Kidney epithelial cell (primary cell): ENCODE measurements at regions not wholly inside any gene's neighbourhood (a gene's known extent, or its start where the extent isn't known, plus 50 kb on each side); places are given as distances from the start of the nearest gene placed in this dataset.

Experiments
- DNase-seq: peaks from one replicate; pipeline ENCODE4 v3.0.0-alpha.2; 2010; ENCODE audit warnings: low read depth
- H3K27me3 ChIP-seq: 2 replicates; pipeline ENCODE4 v1.6.0; 2011; ENCODE audit warnings: low read length; ENCODE audit not compliant: control insufficient read depth, insufficient read depth
- H3K36me3 ChIP-seq: 2 replicates; pipeline ENCODE4 v1.5.1; 2011; ENCODE audit warnings: low read length; ENCODE audit not compliant: control insufficient read depth, insufficient read depth
- H3K4me3 ChIP-seq: 2 replicates; pipeline ENCODE4 v1.5.1; 2011; ENCODE audit warnings: low read depth, mild to moderate bottlenecking, control low read depth, low read length
- CTCF ChIP-seq: IDR thresholded peaks from 2 replicates; pipeline ENCODE4 v1.5.1; 2011; ENCODE audit warnings: mild to moderate bottlenecking, moderate library complexity, low read length, control low read depth, inconsistent platforms; ENCODE audit not compliant: insufficient read depth, poor library complexity, severe bottlenecking

DNA sequence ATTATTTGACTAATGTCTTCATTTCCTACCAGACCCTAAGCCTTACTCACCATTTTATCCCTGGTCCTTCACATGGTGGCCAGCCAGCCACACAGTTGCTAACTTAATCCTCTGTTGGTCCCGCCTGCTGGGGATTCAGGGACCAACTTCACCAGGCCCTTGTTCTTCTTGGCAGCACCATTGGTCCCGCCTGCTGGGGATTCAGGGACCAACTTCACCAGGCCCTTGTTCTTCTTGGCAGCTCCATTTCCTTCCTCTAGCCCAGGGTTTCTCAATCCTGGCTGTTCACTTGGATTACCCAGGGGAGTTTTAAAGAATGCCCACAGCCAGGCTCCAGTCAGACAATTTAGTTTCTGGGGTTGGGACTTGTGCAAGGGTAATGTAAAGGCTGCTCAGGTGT is 233.1 kb upstream of the CSF3R start:
- Histone ChIP-seq H3K27me3 (peaks cover 2% of the 10 kb centered on the region), H3K36me3 (no peaks in the 10 kb centered on the region), H3K4me3 (no peak overlapping the region)
- DNase-seq = no peak
- no peak for TF ChIP-seq CTCF

- Histone ChIP-seq H3K36me3 (no peaks in the 10 kb centered on the region), H3K27me3 (peaks cover 11% of the 10 kb centered on the region), H3K4me3 (no peak overlapping the region)
- TF ChIP-seq CTCF = no peak
- no peak for DNase-seq
Measured at GRCh38 chr1:36714301-36714700, 231.6 kb upstream of the CSF3R start.

DNA sequence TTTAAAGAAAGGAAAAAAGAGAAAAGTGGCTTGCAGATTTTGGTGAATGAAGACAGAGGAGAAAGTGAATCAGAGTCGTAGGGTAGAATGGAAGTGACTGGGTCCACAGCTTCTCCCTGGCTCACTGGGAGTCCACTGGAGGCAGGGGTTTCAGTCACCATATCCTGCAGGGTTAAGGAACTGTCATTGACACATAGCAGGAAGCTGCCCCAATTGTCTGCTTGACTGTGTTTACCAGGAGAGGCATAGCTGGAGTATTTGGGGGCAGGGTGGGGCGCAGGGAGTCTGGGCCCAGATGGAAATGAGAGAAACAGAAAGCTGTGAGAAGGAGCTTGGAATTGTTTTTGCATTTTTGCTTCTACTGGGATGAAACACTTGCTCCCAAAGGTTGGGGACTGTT is 228.8 kb upstream of the CSF3R start:
- DNase-seq = no peak
- H3K4me3 ChIP-seq = no peak overlapping the region
- no peak for TF ChIP-seq CTCF
- H3K27me3 ChIP-seq = peaks cover 11% of the 10 kb centered on the region
- H3K36me3 ChIP-seq = no peaks in the 10 kb centered on the region

DNA sequence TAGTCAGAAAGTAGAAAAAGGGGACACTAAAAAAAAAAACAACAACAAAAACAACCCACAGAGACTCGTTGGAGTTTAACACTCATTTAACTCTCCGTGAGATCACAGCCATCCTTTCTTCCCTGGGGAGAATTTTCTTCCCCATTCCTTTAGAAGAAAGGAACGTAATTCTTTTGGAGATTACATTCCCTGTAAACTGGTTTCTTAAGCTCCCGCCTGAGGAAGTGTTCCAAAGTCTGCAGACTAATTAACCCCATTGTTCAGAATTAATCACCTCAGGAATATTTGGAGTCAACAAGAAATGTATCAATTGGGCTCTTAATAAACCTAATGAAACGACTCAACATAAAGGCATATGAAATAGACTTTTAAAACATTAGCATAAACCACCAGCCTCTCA is 228.2 kb upstream of the CSF3R start:
- TF ChIP-seq CTCF = no peak
- DNase-seq = no peak
- Histone ChIP-seq H3K4me3 (no peak overlapping the region), H3K36me3 (no peaks in the 10 kb centered on the region), H3K27me3 (peaks cover 11% of the 10 kb centered on the region)

GRCh38 chr1:36709869-36710481 is 227.3 kb upstream of the CSF3R start:
- H3K4me3 ChIP-seq = no peak overlapping the region
- H3K27me3 ChIP-seq = peaks cover 11% of the 10 kb centered on the region
- DNase-seq = no peak
- TF ChIP-seq CTCF = no peak
- no peaks in the 10 kb centered on the region for H3K36me3 ChIP-seq

DNA sequence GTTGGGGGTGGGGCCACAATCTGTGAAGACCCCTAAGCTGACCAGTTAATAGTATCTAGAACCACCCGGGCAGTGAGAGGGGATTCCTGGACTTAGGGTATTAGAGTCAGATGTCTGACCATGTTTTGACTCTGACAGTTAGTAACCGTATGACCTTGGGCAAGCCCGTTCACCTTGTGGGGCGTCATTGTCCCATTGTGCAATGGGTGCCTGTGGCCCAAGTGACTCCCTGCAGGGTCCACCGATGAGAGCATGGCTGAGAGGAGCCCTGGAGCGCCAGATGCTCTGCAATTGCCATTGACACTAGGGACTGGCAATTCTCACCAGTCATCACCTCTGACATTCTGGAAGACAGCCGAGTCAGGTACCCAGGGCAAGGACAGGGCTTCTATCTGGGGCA is 225.9 kb upstream of the CSF3R start:
- TF ChIP-seq CTCF = no peak
- H3K27me3 ChIP-seq = peaks cover 11% of the 10 kb centered on the region
- no peak overlapping the region for H3K4me3 ChIP-seq
- DNase-seq = no peak
- no peaks in the 10 kb centered on the region for H3K36me3 ChIP-seq
